DOHH2 (cell line): ENCODE measurements at regions not wholly inside any gene's neighbourhood (a gene's known extent, or its start where the extent isn't known, plus 50 kb on each side); places are given as distances from the start of the nearest gene placed in this dataset.

ENCODE experiments used
- H3F3A ChIP-seq: fragments of 200-600 bp; sonication (generic), shearing (Covaris generic); 2 replicates; pipeline ENCODE4 v1.6.0; 2016; ENCODE audit warnings: antibody characterized with exemption, mild to moderate bottlenecking; ENCODE audit not compliant: control insufficient read depth, insufficient read depth
- H3K27ac ChIP-seq: fragments of 200-600 bp; sonication (generic); 2 replicates; pipeline ENCODE4 v1.5.1; 2014; ENCODE audit warnings: low read depth, mild to moderate bottlenecking, low read length, moderate library complexity
- H3K27me3 ChIP-seq: fragments of 200-600 bp; sonication (generic); 2 replicates; pipeline ENCODE4 v1.6.1; 2014; ENCODE audit warnings: mild to moderate bottlenecking, low read length, mixed read lengths; ENCODE audit not compliant: control insufficient read depth
- H3K36me3 ChIP-seq: fragments of 200-600 bp; sonication (generic); 2 replicates; pipeline ENCODE4 v1.6.1; 2014; ENCODE audit warnings: mild to moderate bottlenecking, low read length, moderate library complexity, mixed read lengths; ENCODE audit not compliant: control insufficient read depth
- H3K4me1 ChIP-seq: fragments of 200-600 bp; sonication (generic); 2 replicates; pipeline ENCODE4 v1.6.1; 2014; ENCODE audit warnings: mild to moderate bottlenecking, low read length, mixed read lengths; ENCODE audit not compliant: control insufficient read depth
- H3K4me2 ChIP-seq: fragments of 200-600 bp; sonication (generic); 2 replicates; pipeline ENCODE4 v1.6.0; 2014; ENCODE audit warnings: mild to moderate bottlenecking, low read length, moderate library complexity
- H3K4me3 ChIP-seq: fragments of 200-600 bp; sonication (generic); 2 replicates; pipeline ENCODE4 v1.5.1; 2014; ENCODE audit warnings: mild to moderate bottlenecking, low read length, mixed read lengths
- H3K79me2 ChIP-seq: fragments of 200-600 bp; sonication (generic); 2 replicates; pipeline ENCODE4 v1.6.1; 2014; ENCODE audit warnings: mild to moderate bottlenecking, low read length, mixed read lengths; ENCODE audit not compliant: control insufficient read depth
- H3K9me2 ChIP-seq: fragments of 200-600 bp; sonication (generic); replicated peaks from 2 replicates; pipeline ENCODE4 v1.6.1; 2014; ENCODE audit warnings: mild to moderate bottlenecking, low read length, mixed read lengths; ENCODE audit not compliant: control insufficient read depth
- H3K9me3 ChIP-seq: fragments of 200-600 bp; sonication (generic); 2 replicates; pipeline ENCODE4 v1.6.1; 2014; ENCODE audit warnings: antibody characterized with exemption, low read length, mixed read lengths; ENCODE audit not compliant: control insufficient read depth, insufficient read depth
- H4K20me1 ChIP-seq: fragments of 200-600 bp; sonication (generic); 2 replicates; pipeline ENCODE4 v1.6.0; 2014; ENCODE audit warnings: low read depth, mild to moderate bottlenecking, antibody characterized with exemption, low read length, moderate library complexity; ENCODE audit not compliant: control insufficient read depth, insufficient read depth
- EZH2phosphoT487 ChIP-seq: fragments of 200-600 bp; sonication (generic); IDR thresholded peaks from 2 replicates; pipeline ENCODE4 v1.6.1; 2017; ENCODE audit warnings: borderline replicate concordance, mild to moderate bottlenecking, antibody characterized with exemption, low read length, moderate library complexity, mixed read lengths
- TF ChIP-seq, protein P1 (sequence below): fragments of 200-600 bp; sonication (generic); IDR thresholded peaks from one replicate; pipeline ENCODE4 v1.5.1; 2014; ENCODE audit warnings: antibody characterized with exemption, mild to moderate bottlenecking, low read depth, low read length; ENCODE audit not compliant: poor library complexity, severe bottlenecking

DNA sequence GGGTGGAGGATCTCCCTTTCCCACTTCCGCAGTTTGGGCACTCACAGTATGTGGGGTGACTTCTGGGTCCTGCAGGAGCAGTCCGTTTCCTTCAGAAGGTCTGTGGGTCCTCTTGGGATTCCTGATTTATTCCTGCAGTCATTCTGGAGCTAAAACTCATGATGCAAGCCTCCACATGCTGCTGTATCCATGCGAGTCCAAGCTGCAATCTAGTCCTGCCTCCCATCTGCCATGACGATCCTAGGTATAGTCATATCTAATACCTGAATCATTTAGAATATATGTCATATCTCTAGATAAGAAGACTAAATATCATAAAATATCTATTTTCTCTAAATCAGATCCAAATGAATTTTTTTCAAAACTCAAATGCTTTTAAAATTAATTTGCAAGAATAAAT, 103.4 kb upstream of the AHI1 start:
- TF ChIP-seq, protein P1, sequence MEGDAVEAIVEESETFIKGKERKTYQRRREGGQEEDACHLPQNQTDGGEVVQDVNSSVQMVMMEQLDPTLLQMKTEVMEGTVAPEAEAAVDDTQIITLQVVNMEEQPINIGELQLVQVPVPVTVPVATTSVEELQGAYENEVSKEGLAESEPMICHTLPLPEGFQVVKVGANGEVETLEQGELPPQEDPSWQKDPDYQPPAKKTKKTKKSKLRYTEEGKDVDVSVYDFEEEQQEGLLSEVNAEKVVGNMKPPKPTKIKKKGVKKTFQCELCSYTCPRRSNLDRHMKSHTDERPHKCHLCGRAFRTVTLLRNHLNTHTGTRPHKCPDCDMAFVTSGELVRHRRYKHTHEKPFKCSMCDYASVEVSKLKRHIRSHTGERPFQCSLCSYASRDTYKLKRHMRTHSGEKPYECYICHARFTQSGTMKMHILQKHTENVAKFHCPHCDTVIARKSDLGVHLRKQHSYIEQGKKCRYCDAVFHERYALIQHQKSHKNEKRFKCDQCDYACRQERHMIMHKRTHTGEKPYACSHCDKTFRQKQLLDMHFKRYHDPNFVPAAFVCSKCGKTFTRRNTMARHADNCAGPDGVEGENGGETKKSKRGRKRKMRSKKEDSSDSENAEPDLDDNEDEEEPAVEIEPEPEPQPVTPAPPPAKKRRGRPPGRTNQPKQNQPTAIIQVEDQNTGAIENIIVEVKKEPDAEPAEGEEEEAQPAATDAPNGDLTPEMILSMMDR = no peak
- no peak for TF ChIP-seq EZH2phosphoT487
- Histone ChIP-seq H3K79me2 (no peaks in the 10 kb centered on the region), H3K36me3 (no peaks in the 10 kb centered on the region), H3K9me3 (no peaks in the 10 kb centered on the region), H3K4me3 (no peak overlapping the region), H3K4me2 (no peak overlapping the region), H3F3A (no peaks in the 10 kb centered on the region), H3K27ac (no peak overlapping the region), H4K20me1 (no peaks in the 10 kb centered on the region), H3K4me1 (no peaks in the 10 kb centered on the region), H3K9me2 (no peaks in the 10 kb centered on the region), H3K27me3 (no peaks in the 10 kb centered on the region)

GRCh38 chr6:135601857-135602256, 104.3 kb upstream of the AHI1 start:
- no peak overlapping the region for H3K4me3 ChIP-seq
- no peaks in the 10 kb centered on the region for H3K27me3 ChIP-seq
- no peaks in the 10 kb centered on the region for H3K79me2 ChIP-seq
- no peaks in the 10 kb centered on the region for H3K36me3 ChIP-seq
- no peak overlapping the region for H3K27ac ChIP-seq
- no peaks in the 10 kb centered on the region for H3F3A ChIP-seq
- no peaks in the 10 kb centered on the region for H3K4me1 ChIP-seq
- H3K9me2 ChIP-seq = no peaks in the 10 kb centered on the region
- no peaks in the 10 kb centered on the region for H4K20me1 ChIP-seq
- no peak for TF ChIP-seq EZH2phosphoT487
- TF ChIP-seq, protein P1 = no peak
- no peak overlapping the region for H3K4me2 ChIP-seq
- no peaks in the 10 kb centered on the region for H3K9me3 ChIP-seq

- no peak overlapping the region for H3K4me2 ChIP-seq
- H3K27me3 ChIP-seq = no peaks in the 10 kb centered on the region
- no peaks in the 10 kb centered on the region for H3K9me2 ChIP-seq
- no peaks in the 10 kb centered on the region for H3F3A ChIP-seq
- H3K4me3 ChIP-seq = no peak overlapping the region
- H4K20me1 ChIP-seq = no peaks in the 10 kb centered on the region
- H3K27ac ChIP-seq = no peak overlapping the region
- H3K36me3 ChIP-seq = no peaks in the 10 kb centered on the region
- H3K9me3 ChIP-seq = no peaks in the 10 kb centered on the region
- TF ChIP-seq EZH2phosphoT487 = no peak
- TF ChIP-seq, protein P1 = no peak
- no peaks in the 10 kb centered on the region for H3K4me1 ChIP-seq
- no peaks in the 10 kb centered on the region for H3K79me2 ChIP-seq
Measured at GRCh38 chr6:135603249-135603648, 105.7 kb upstream of the AHI1 start.
